ENCODE measurements at regions not wholly inside any gene's neighbourhood (a gene's known extent, or its start where the extent isn't known, plus 50 kb on each side); places are given as distances from the start of the nearest gene placed in this dataset.
A peak's percentile ranks its signal among the peaks of the same experiment; 100 is the strongest.

- Histone ChIP-seq H3K27ac (no peak overlapping the region), H3K4me3 (no peak overlapping the region), H3K9me3 (peaks cover 7% of the 10 kb centered on the region), H3K4me1 (no peaks in the 10 kb centered on the region), H3K27me3 (ENCODE audit: insufficient read depth in 3 of 3, low read length in 2 of 3) (no peaks in the 10 kb centered on the region), H3K36me3 (ENCODE audit: insufficient read depth in 1 of 2, low read depth in 1 of 2) (no peaks in the 10 kb centered on the region)
- DNase-seq (no peak), ATAC-seq (no peak)
- TF ChIP-seq CTCF (IDR thresholded peaks at IDR 0.05) = no peak
- intact Hi-C loops (cut with DNase I) = no loop called here
Measured at GRCh38 chr16:80226499-80226898, 314.3 kb upstream of the DYNLRB2 start.

GRCh38 chr16:80210787-80211186 lies 330.0 kb upstream of the DYNLRB2 start:
- Histone ChIP-seq H3K27me3 (ENCODE audit: insufficient read depth in 3 of 3, low read length in 2 of 3) (no peaks in the 10 kb centered on the region), H3K36me3 (ENCODE audit: insufficient read depth in 1 of 2, low read depth in 1 of 2) (no peaks in the 10 kb centered on the region), H3K27ac (no peak overlapping the region), H3K9me3 (no peaks in the 10 kb centered on the region), H3K4me3 (no peak overlapping the region), H3K4me1 (no peaks in the 10 kb centered on the region)
- ATAC-seq (no peak), DNase-seq (peak in 1 of 2 donors; percentile 19)
- TF ChIP-seq CTCF (IDR thresholded peaks at IDR 0.05) = no peak
- intact Hi-C loops (cut with DNase I) = no loop called here
- 28 to 43% (median 29%) methylated on average over 3 of the region's 3 CpGs for WGBS, 3 donors

GRCh38 chr16:80208743-80209142 lies 332.1 kb upstream of the DYNLRB2 start:
- DNase-seq (no peak), ATAC-seq (no peak)
- H3K4me1 ChIP-seq = no peaks in the 10 kb centered on the region
- H3K27me3 ChIP-seq (ENCODE audit: insufficient read depth in 3 of 3, low read length in 2 of 3) = no peaks in the 10 kb centered on the region
- H3K27ac ChIP-seq = no peak overlapping the region
- 86 to 94% (median 92%) methylated on average over 3 of the region's 3 CpGs for WGBS, 3 donors
- H3K4me3 ChIP-seq = no peak overlapping the region
- intact Hi-C loops (cut with DNase I) = no loop called here
- no peaks in the 10 kb centered on the region for H3K36me3 ChIP-seq (ENCODE audit: insufficient read depth in 1 of 2, low read depth in 1 of 2)
- no peak for TF ChIP-seq CTCF (IDR thresholded peaks at IDR 0.05)
- no peaks in the 10 kb centered on the region for H3K9me3 ChIP-seq

- no peak for TF ChIP-seq CTCF (IDR thresholded peaks at IDR 0.05)
- Histone ChIP-seq H3K27me3 (ENCODE audit: insufficient read depth in 3 of 3, low read length in 2 of 3) (no peaks in the 10 kb centered on the region), H3K36me3 (ENCODE audit: insufficient read depth in 1 of 2, low read depth in 1 of 2) (no peaks in the 10 kb centered on the region), H3K4me3 (no peak overlapping the region), H3K9me3 (no peaks in the 10 kb centered on the region), H3K27ac (no peak overlapping the region), H3K4me1 (no peaks in the 10 kb centered on the region)
- WGBS, 3 donors = 27 to 30% (median 28%) methylated on average over 2 of the region's 2 CpGs
- ATAC-seq (no peak), DNase-seq (no peak)
- intact Hi-C loops (cut with DNase I) = no loop called here
Measured at GRCh38 chr16:80208015-80208414, 332.8 kb upstream of the DYNLRB2 start.

- Histone ChIP-seq H3K27ac (no peak overlapping the region), H3K27me3 (ENCODE audit: insufficient read depth in 3 of 3, low read length in 2 of 3) (peaks cover 0 to 3% (median 0%) of the 10 kb centered on the region in 3 donors), H3K36me3 (ENCODE audit: insufficient read depth in 1 of 2, low read depth in 1 of 2) (no peaks in the 10 kb centered on the region), H3K4me1 (no peaks in the 10 kb centered on the region), H3K9me3 (no peaks in the 10 kb centered on the region), H3K4me3 (no peak overlapping the region)
- no peak for TF ChIP-seq CTCF (IDR thresholded peaks at IDR 0.05)
- ATAC-seq = no peak
- 93 to 100% (median 95%) methylated on average over 3 of the region's 3 CpGs for WGBS, 3 donors
- DNase-seq = no peak
- intact Hi-C loops (cut with DNase I) = no loop called here
Measured at GRCh38 chr16:80203821-80204220, 337.0 kb upstream of the DYNLRB2 start.
